ENCODE measurements at regions not wholly inside any gene's neighbourhood (a gene's known extent, or its start where the extent isn't known, plus 50 kb on each side); places are given as distances from the start of the nearest gene placed in this dataset.

GRCh38 chr5:5719292-5719691 is 296.8 kb downstream of the ICE1 start:
- peaks cover 0 to 3% of the 10 kb centered on the region in 2 donors for H3K27me3 Mint-ChIP-seq
- Histone ChIP-seq H3K36me3 (ENCODE audit: insufficient read depth, low read length) (no peaks in the 10 kb centered on the region), H3K27me3 (ENCODE audit: insufficient read depth, low read length) (no peaks in the 10 kb centered on the region), H3K4me3 (ENCODE audit: low read length in 2 of 2) (no peak overlapping the region), H3K9me3 (ENCODE audit: control insufficient read depth in 1 of 2, low read length in 2 of 2) (no peaks in the 10 kb centered on the region), H3K27ac (ENCODE audit: low read depth, low read length) (no peak overlapping the region), H3K4me1 (ENCODE audit: insufficient read depth, low read length) (no peaks in the 10 kb centered on the region)
- no peak overlapping the region for H3K27ac Mint-ChIP-seq
- no peaks in the 10 kb centered on the region for H3K4me1 Mint-ChIP-seq
- ChIA-PET POLR2A (ENCODE audit: partially characterized antibody) (no interaction called here), CTCF (ENCODE audit: partially characterized antibody) (interaction anchor here (1.3 kb wide), 1 partner anchor 9 kb away, joined by 3 read pairs; no protein-coding TSS in a partner anchor)
- no peaks in the 10 kb centered on the region for H3K9me3 Mint-ChIP-seq
- no peak overlapping the region for H3K4me3 Mint-ChIP-seq
- no peak for DNase-seq
- intact Hi-C loops (cut with micrococcal nuclease) = no loop called here
- no peaks in the 10 kb centered on the region for H3K36me3 Mint-ChIP-seq

- Mint-ChIP-seq H3K4me1 (no peaks in the 10 kb centered on the region), H3K4me3 (no peak overlapping the region), H3K36me3 (no peaks in the 10 kb centered on the region), H3K27me3 (peaks cover 1 to 4% of the 10 kb centered on the region in 2 donors), H3K27ac (no peak overlapping the region), H3K9me3 (peaks cover 0 to 2% (median 0%) of the 10 kb centered on the region in 8 donors)
- H3K36me3 ChIP-seq (ENCODE audit: insufficient read depth, low read length) = no peaks in the 10 kb centered on the region
- no peak overlapping the region for H3K4me3 ChIP-seq (ENCODE audit: low read length in 2 of 2)
- H3K4me1 ChIP-seq (ENCODE audit: insufficient read depth, low read length) = no peaks in the 10 kb centered on the region
- intact Hi-C loops (cut with micrococcal nuclease) = no loop called here
- H3K27ac ChIP-seq (ENCODE audit: low read depth, low read length) = no peak overlapping the region
- no peak for DNase-seq
- H3K9me3 ChIP-seq (ENCODE audit: control insufficient read depth in 1 of 2, low read length in 2 of 2) = no peaks in the 10 kb centered on the region
- ChIA-PET CTCF (ENCODE audit: partially characterized antibody) (no interaction called here), POLR2A (ENCODE audit: partially characterized antibody) (no interaction called here)
- H3K27me3 ChIP-seq (ENCODE audit: insufficient read depth, low read length) = no peaks in the 10 kb centered on the region
These were observed 294.2 kb downstream of the ICE1 start for GRCh38 chr5:5716665-5717064.

- no peak overlapping the region for H3K27ac Mint-ChIP-seq
- CTCF ChIA-PET (ENCODE audit: partially characterized antibody) = no interaction called here
These were observed 289.1 kb downstream of the ICE1 start for GRCh38 chr5:5711592-5711991.

GRCh38 chr5:5711112-5711511 is 288.6 kb downstream of the ICE1 start:
- POLR2A ChIA-PET (ENCODE audit: partially characterized antibody) = no interaction called here

More at GRCh38 chr5:5711592-5711991, 289.1 kb downstream of the ICE1 start:
- no peaks in the 10 kb centered on the region for H3K9me3 ChIP-seq (ENCODE audit: control insufficient read depth in 1 of 2, low read length in 2 of 2)
- DNase-seq = no peak
- no peaks in the 10 kb centered on the region for H3K4me1 Mint-ChIP-seq
- H3K4me3 ChIP-seq (ENCODE audit: low read length in 2 of 2) = no peak overlapping the region
- H3K9me3 Mint-ChIP-seq = peaks cover 0 to 2% (median 0%) of the 10 kb centered on the region in 8 donors
- H3K4me1 ChIP-seq (ENCODE audit: insufficient read depth, low read length) = no peaks in the 10 kb centered on the region
- no peak overlapping the region for H3K27ac ChIP-seq (ENCODE audit: low read depth, low read length)
- no peak overlapping the region for H3K4me3 Mint-ChIP-seq
- peaks cover 1 to 3% of the 10 kb centered on the region in 2 donors for H3K27me3 Mint-ChIP-seq
- H3K36me3 ChIP-seq (ENCODE audit: insufficient read depth, low read length) = no peaks in the 10 kb centered on the region
- H3K27me3 ChIP-seq (ENCODE audit: insufficient read depth, low read length) = no peaks in the 10 kb centered on the region
- POLR2A ChIA-PET (ENCODE audit: partially characterized antibody) = no interaction called here
- intact Hi-C loops (cut with micrococcal nuclease) = no loop called here
- H3K36me3 Mint-ChIP-seq = no peaks in the 10 kb centered on the region

GRCh38 chr5:5710471-5710870 is 288.0 kb downstream of the ICE1 start:
- Histone ChIP-seq H3K4me1 (ENCODE audit: insufficient read depth, low read length) (no peaks in the 10 kb centered on the region), H3K27ac (ENCODE audit: low read depth, low read length) (no peak overlapping the region), H3K27me3 (ENCODE audit: insufficient read depth, low read length) (no peaks in the 10 kb centered on the region), H3K9me3 (ENCODE audit: control insufficient read depth in 1 of 2, low read length in 2 of 2) (no peaks in the 10 kb centered on the region), H3K36me3 (ENCODE audit: insufficient read depth, low read length) (no peaks in the 10 kb centered on the region), H3K4me3 (ENCODE audit: low read length in 2 of 2) (no peak overlapping the region)
- H3K4me1 Mint-ChIP-seq = no peaks in the 10 kb centered on the region
- no peak overlapping the region for H3K27ac Mint-ChIP-seq
- no peaks in the 10 kb centered on the region for H3K36me3 Mint-ChIP-seq
- CTCF ChIA-PET (ENCODE audit: partially characterized antibody) = no interaction called here
- peaks cover 0 to 2% (median 0%) of the 10 kb centered on the region in 8 donors for H3K9me3 Mint-ChIP-seq
- POLR2A ChIA-PET (ENCODE audit: partially characterized antibody) = no interaction called here
- peaks cover 1% of the 10 kb centered on the region in 2 donors for H3K27me3 Mint-ChIP-seq
- no peak for DNase-seq
- H3K4me3 Mint-ChIP-seq = no peak overlapping the region
- intact Hi-C loops (cut with micrococcal nuclease) = no loop called here

More at GRCh38 chr5:5711112-5711511, 288.6 kb downstream of the ICE1 start:
- no peak overlapping the region for H3K27ac ChIP-seq (ENCODE audit: low read depth, low read length)
- CTCF ChIA-PET (ENCODE audit: partially characterized antibody) = no interaction called here
- no peaks in the 10 kb centered on the region for H3K36me3 Mint-ChIP-seq
- peaks cover 1% of the 10 kb centered on the region in 2 donors for H3K27me3 Mint-ChIP-seq
- H3K36me3 ChIP-seq (ENCODE audit: insufficient read depth, low read length) = no peaks in the 10 kb centered on the region
- H3K4me1 Mint-ChIP-seq = no peaks in the 10 kb centered on the region
- no peaks in the 10 kb centered on the region for H3K9me3 ChIP-seq (ENCODE audit: control insufficient read depth in 1 of 2, low read length in 2 of 2)
- H3K4me1 ChIP-seq (ENCODE audit: insufficient read depth, low read length) = no peaks in the 10 kb centered on the region
- no peak for DNase-seq
- intact Hi-C loops (cut with micrococcal nuclease) = no loop called here
- H3K27me3 ChIP-seq (ENCODE audit: insufficient read depth, low read length) = no peaks in the 10 kb centered on the region
- H3K9me3 Mint-ChIP-seq = peaks cover 0 to 2% (median 0%) of the 10 kb centered on the region in 8 donors
- H3K4me3 Mint-ChIP-seq = no peak overlapping the region
- H3K27ac Mint-ChIP-seq = no peak overlapping the region
- no peak overlapping the region for H3K4me3 ChIP-seq (ENCODE audit: low read length in 2 of 2)

GRCh38 chr5:5708367-5708919 is 286.0 kb downstream of the ICE1 start:
- Mint-ChIP-seq H3K9me3 (no peaks in the 10 kb centered on the region), H3K4me3 (no peak overlapping the region), H3K27ac (no peak overlapping the region), H3K4me1 (peaks cover 0 to 2% (median 0%) of the 10 kb centered on the region in 4 donors), H3K27me3 (peaks cover 6 to 7% of the 10 kb centered on the region in 2 donors), H3K36me3 (no peaks in the 10 kb centered on the region)
- H3K9me3 ChIP-seq (ENCODE audit: control insufficient read depth in 1 of 2, low read length in 2 of 2) = no peaks in the 10 kb centered on the region
- intact Hi-C loops (cut with micrococcal nuclease) = no loop called here
- no peaks in the 10 kb centered on the region for H3K36me3 ChIP-seq (ENCODE audit: insufficient read depth, low read length)
- no peak overlapping the region for H3K4me3 ChIP-seq (ENCODE audit: low read length in 2 of 2)
- no peak for DNase-seq
- CTCF ChIA-PET (ENCODE audit: partially characterized antibody) = no interaction called here
- H3K27me3 ChIP-seq (ENCODE audit: insufficient read depth, low read length) = no peaks in the 10 kb centered on the region
- no peaks in the 10 kb centered on the region for H3K4me1 ChIP-seq (ENCODE audit: insufficient read depth, low read length)
- POLR2A ChIA-PET (ENCODE audit: partially characterized antibody) = no interaction called here
- H3K27ac ChIP-seq (ENCODE audit: low read depth, low read length) = no peak overlapping the region

GRCh38 chr5:5705010-5705409 is 282.5 kb downstream of the ICE1 start:
- peaks cover 0 to 1% (median 0%) of the 10 kb centered on the region in 8 donors for H3K9me3 Mint-ChIP-seq
- CTCF ChIA-PET (ENCODE audit: partially characterized antibody) = no interaction called here
- no peak overlapping the region for H3K27ac ChIP-seq (ENCODE audit: low read depth, low read length)
- no peaks in the 10 kb centered on the region for H3K36me3 ChIP-seq (ENCODE audit: insufficient read depth, low read length)
- H3K27ac Mint-ChIP-seq = no peak overlapping the region
- no peak overlapping the region for H3K4me3 ChIP-seq (ENCODE audit: low read length in 2 of 2)
- POLR2A ChIA-PET (ENCODE audit: partially characterized antibody) = no interaction called here
- peaks cover 6 to 8% of the 10 kb centered on the region in 2 donors for H3K27me3 Mint-ChIP-seq
- no peaks in the 10 kb centered on the region for H3K27me3 ChIP-seq (ENCODE audit: insufficient read depth, low read length)
- H3K36me3 Mint-ChIP-seq = no peaks in the 10 kb centered on the region
- DNase-seq = no peak
- H3K9me3 ChIP-seq (ENCODE audit: control insufficient read depth in 1 of 2, low read length in 2 of 2) = no peaks in the 10 kb centered on the region
- no peak overlapping the region for H3K4me3 Mint-ChIP-seq
- no peaks in the 10 kb centered on the region for H3K4me1 ChIP-seq (ENCODE audit: insufficient read depth, low read length)
- peaks cover 0 to 2% (median 0%) of the 10 kb centered on the region in 4 donors for H3K4me1 Mint-ChIP-seq
- intact Hi-C loops (cut with micrococcal nuclease) = no loop called here

- no peaks in the 10 kb centered on the region for H3K36me3 Mint-ChIP-seq
- H3K9me3 Mint-ChIP-seq = peaks cover 0 to 1% (median 0%) of the 10 kb centered on the region in 8 donors
- intact Hi-C loops (cut with micrococcal nuclease) = no loop called here
- no peak overlapping the region for H3K4me3 Mint-ChIP-seq
- no peak for DNase-seq
- peaks cover 0 to 2% (median 0%) of the 10 kb centered on the region in 4 donors for H3K4me1 Mint-ChIP-seq
- H3K27ac Mint-ChIP-seq = no peak overlapping the region
- Histone ChIP-seq H3K9me3 (ENCODE audit: control insufficient read depth in 1 of 2, low read length in 2 of 2) (no peaks in the 10 kb centered on the region), H3K27me3 (ENCODE audit: insufficient read depth, low read length) (no peaks in the 10 kb centered on the region), H3K4me3 (ENCODE audit: low read length in 2 of 2) (no peak overlapping the region), H3K27ac (ENCODE audit: low read depth, low read length) (no peak overlapping the region), H3K4me1 (ENCODE audit: insufficient read depth, low read length) (no peaks in the 10 kb centered on the region), H3K36me3 (ENCODE audit: insufficient read depth, low read length) (no peaks in the 10 kb centered on the region)
- CTCF ChIA-PET (ENCODE audit: partially characterized antibody) = no interaction called here
- POLR2A ChIA-PET (ENCODE audit: partially characterized antibody) = no interaction called here
- H3K27me3 Mint-ChIP-seq = peaks cover 6 to 8% of the 10 kb centered on the region in 2 donors
These were observed 281.9 kb downstream of the ICE1 start for GRCh38 chr5:5704352-5704751.

Measured in CD4-positive, alpha-beta memory T cell (primary cell).